GM12865 (cell line): ENCODE measurements at regions not wholly inside any gene's neighbourhood (a gene's known extent, or its start where the extent isn't known, plus 50 kb on each side); places are given as distances from the start of the nearest gene placed in this dataset.

Experiments
- DNase-seq: peaks from one replicate; pipeline ENCODE4 v3.0.0; 2010; ENCODE audit warnings: low read depth
- H3K4me3 ChIP-seq: 2 replicates; pipeline ENCODE4 v1.5.1; 2011; ENCODE audit warnings: mild to moderate bottlenecking, low read depth, low read length, control low read depth
- TF ChIP-seq, protein P1 (sequence below): IDR thresholded peaks from 2 replicates; pipeline ENCODE4 v1.5.1; 2011; ENCODE audit warnings: low read length, control low read depth, low read depth, inconsistent platforms; ENCODE audit not compliant: insufficient read depth; ENCODE audit errors: missing control alignments

DNA sequence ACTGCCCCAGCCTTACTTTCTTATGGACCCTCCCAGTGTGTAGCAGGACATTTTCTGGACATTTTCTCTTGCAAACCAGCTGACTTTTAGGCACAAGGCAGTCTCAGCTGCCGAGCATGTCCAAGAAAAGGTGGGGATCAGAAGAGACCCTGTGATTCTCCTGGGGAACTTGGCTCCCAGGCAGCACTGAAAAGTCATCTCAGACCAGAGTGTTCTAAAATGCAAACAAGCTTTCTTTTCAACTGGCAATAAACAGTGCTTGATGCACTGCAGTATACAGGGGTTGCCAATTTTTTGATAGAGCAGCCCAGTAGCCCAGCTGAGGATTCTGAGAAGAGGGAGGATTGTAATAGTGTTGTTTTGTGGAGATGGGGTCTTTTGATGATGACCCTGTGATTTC lies 168.0 kb upstream of the PHYHIPL start:
- TF ChIP-seq, protein P1, sequence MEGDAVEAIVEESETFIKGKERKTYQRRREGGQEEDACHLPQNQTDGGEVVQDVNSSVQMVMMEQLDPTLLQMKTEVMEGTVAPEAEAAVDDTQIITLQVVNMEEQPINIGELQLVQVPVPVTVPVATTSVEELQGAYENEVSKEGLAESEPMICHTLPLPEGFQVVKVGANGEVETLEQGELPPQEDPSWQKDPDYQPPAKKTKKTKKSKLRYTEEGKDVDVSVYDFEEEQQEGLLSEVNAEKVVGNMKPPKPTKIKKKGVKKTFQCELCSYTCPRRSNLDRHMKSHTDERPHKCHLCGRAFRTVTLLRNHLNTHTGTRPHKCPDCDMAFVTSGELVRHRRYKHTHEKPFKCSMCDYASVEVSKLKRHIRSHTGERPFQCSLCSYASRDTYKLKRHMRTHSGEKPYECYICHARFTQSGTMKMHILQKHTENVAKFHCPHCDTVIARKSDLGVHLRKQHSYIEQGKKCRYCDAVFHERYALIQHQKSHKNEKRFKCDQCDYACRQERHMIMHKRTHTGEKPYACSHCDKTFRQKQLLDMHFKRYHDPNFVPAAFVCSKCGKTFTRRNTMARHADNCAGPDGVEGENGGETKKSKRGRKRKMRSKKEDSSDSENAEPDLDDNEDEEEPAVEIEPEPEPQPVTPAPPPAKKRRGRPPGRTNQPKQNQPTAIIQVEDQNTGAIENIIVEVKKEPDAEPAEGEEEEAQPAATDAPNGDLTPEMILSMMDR, result no peak
- no peak for DNase-seq
- H3K4me3 ChIP-seq, result no peak overlapping the region

GRCh38 chr10:59011972-59012632 lies 164.3 kb upstream of the PHYHIPL start:
- TF ChIP-seq, protein P1, result no peak
- DNase-seq, result no peak
- H3K4me3 ChIP-seq, result no peak overlapping the region

- TF ChIP-seq, protein P1, result no peak
- DNase-seq, result no peak
- H3K4me3 ChIP-seq, result no peak overlapping the region
Observed at GRCh38 chr10:59012839-59013238, 163.6 kb upstream of the PHYHIPL start.

DNA sequence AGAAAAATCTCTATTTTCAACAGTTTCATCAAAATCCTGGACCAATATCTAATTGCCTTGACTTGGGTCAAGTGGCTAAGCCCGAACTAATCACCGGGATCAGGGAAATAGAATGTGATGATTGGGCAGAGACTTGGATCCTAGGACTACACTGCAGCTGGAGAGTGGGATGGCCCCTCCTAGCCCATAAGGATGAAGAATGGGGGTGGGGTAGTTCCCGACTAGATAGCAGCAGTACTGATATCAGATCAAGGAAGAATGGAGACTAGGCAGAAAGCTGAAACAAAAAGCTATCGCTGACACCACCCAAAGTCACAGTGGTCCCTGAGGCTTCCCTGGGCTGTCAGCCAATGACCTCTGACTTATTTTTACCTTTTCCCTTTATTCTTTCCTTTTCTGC lies 160.4 kb upstream of the PHYHIPL start:
- no peak overlapping the region for H3K4me3 ChIP-seq
- TF ChIP-seq, protein P1, result no peak
- DNase-seq, result no peak

DNA sequence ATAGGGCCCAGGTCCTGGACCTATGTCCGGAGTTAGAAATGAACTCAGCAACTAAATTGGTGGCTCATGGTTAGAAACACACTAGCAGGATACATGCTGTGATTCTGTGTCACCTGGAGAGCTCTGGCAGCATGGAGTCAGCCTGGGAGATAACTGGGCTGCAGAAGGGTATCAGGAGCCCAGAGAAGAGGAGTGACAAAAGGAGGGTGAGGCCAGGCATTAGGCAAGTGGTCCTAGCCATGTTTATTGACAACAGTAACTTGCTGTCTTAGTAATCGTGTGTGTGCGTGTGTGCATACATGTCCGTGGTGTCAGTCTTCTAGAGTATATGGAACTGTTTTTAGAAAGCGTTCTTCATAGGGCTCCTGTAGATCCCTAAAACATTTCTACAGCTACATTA lies 157.5 kb upstream of the PHYHIPL start:
- no peak overlapping the region for H3K4me3 ChIP-seq
- TF ChIP-seq, protein P1, result no peak
- no peak for DNase-seq

GRCh38 chr10:59019603-59020002 lies 156.8 kb upstream of the PHYHIPL start:
- TF ChIP-seq, protein P1, result no peak
- H3K4me3 ChIP-seq, result no peak overlapping the region
- DNase-seq, result no peak

GRCh38 chr10:59020502-59020901 lies 155.9 kb upstream of the PHYHIPL start:
- DNase-seq, result no peak
- no peak overlapping the region for H3K4me3 ChIP-seq
- TF ChIP-seq, protein P1, result no peak
